ENCODE measurements at regions not wholly inside any gene's neighbourhood (a gene's known extent, or its start where the extent isn't known, plus 50 kb on each side); places are given as distances from the start of the nearest gene placed in this dataset.

DNA sequence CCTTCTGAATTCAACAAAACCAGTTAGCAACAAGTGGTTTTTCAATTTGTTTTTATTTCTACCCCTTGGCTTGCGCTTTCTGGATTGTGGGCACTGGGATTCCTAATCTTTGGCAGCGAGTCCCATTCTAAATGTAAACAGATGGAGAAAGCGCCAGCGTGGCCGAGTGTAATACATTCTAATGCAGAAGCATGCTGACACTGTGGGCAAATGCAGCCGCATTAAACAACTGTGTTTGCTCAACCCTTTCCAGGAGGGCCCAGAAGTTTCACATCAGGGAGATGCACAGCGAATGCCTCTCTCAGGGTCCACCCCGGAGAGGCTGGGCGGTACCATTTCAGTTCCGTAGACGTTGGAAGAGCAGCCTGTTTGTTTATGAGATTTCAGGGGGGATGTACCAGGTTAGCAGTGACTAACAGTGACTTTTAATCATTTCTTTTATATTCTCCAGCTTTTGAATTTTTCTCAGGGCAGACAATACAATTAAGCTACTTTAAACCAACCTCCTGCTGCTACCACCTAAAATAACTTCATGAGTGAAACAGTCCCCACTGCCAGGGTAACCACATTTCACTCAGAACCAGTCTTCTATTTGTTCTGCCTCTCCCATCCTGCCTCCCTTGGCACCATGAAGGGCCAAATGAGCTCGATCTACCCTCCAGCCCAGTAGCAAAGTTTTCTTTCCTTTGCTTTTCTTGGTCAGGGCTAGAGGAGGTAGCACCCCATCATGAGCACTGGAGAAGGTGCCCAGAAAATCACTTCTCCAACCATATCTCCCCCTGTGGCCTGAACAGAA lies 164.2 kb upstream of the ITGB1 start (continued):
- TF ChIP-seq SMC3 (IDR thresholded peaks at IDR 0.05; ENCODE audit: low read depth, low read length) (no peak), RAD21 (IDR thresholded peaks at IDR 0.05; ENCODE audit: low read length) (no peak)

DNA sequence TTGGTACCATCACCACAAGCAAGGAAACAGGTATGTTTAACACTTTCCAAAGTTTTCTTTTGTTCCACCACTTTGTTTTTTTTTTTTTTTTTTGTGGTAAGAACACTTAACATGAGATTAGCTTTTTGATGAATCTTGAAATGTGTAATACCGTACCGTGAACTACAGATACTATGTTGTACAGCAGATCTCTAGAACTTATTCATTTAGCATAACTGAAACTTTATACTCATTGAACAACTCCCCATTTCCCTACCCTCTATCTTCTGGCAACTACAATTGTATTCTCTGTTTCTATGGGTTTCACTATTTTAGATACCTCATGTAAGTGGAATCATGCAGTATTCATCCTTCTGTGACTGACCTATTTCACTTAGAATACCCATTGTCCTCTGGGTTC lies 162.7 kb upstream of the ITGB1 start:
- TF ChIP-seq RAD21 (IDR thresholded peaks at IDR 0.05; ENCODE audit: low read length) (no peak), POLR2A (IDR thresholded peaks at IDR 0.05; ENCODE audit: low read depth, low read length) (no peak), MAFK (IDR thresholded peaks at IDR 0.05; ENCODE audit: low read depth, low read length) (no peak), BHLHE40 (IDR thresholded peaks at IDR 0.05; ENCODE audit: low read depth, low read length) (no peak), CEBPB (IDR thresholded peaks at IDR 0.05; ENCODE audit: low read depth, low read length) (no peak), MAZ (IDR thresholded peaks at IDR 0.05; ENCODE audit: borderline replicate concordance, low read depth, low read length) (no peak), CHD1 (IDR thresholded peaks at IDR 0.05; ENCODE audit: low read depth, low read length) (no peak), ELK1 (IDR thresholded peaks at IDR 0.05; ENCODE audit: borderline replicate concordance, low read depth, low read length) (no peak), RCOR1 (IDR thresholded peaks at IDR 0.05; ENCODE audit: insufficient replicate concordance, low read length) (no peak), SMC3 (IDR thresholded peaks at IDR 0.05; ENCODE audit: low read depth, low read length) (no peak), FOS (IDR thresholded peaks at IDR 0.05; ENCODE audit: low read depth, low read length) (no peak)
- TF ChIP-seq, protein P1, sequence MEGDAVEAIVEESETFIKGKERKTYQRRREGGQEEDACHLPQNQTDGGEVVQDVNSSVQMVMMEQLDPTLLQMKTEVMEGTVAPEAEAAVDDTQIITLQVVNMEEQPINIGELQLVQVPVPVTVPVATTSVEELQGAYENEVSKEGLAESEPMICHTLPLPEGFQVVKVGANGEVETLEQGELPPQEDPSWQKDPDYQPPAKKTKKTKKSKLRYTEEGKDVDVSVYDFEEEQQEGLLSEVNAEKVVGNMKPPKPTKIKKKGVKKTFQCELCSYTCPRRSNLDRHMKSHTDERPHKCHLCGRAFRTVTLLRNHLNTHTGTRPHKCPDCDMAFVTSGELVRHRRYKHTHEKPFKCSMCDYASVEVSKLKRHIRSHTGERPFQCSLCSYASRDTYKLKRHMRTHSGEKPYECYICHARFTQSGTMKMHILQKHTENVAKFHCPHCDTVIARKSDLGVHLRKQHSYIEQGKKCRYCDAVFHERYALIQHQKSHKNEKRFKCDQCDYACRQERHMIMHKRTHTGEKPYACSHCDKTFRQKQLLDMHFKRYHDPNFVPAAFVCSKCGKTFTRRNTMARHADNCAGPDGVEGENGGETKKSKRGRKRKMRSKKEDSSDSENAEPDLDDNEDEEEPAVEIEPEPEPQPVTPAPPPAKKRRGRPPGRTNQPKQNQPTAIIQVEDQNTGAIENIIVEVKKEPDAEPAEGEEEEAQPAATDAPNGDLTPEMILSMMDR (conservative IDR thresholded peaks at IDR 0.05; ENCODE audit: low read depth, low read length), result no peak
- TF ChIP-seq, protein P2, sequence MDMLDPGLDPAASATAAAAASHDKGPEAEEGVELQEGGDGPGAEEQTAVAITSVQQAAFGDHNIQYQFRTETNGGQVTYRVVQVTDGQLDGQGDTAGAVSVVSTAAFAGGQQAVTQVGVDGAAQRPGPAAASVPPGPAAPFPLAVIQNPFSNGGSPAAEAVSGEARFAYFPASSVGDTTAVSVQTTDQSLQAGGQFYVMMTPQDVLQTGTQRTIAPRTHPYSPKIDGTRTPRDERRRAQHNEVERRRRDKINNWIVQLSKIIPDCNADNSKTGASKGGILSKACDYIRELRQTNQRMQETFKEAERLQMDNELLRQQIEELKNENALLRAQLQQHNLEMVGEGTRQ (IDR thresholded peaks at IDR 0.05; ENCODE audit: low read depth, low read length), result no peak
- H3K79me1 ChIP-seq (ENCODE audit: low read depth in 1 of 2, low read length in 2 of 2), result no peaks in the 10 kb centered on the region; a peak in 1 of 4 replicates
- H3K14ac ChIP-seq (replicated peaks; ENCODE audit: low read depth, low read length), result no peak overlapping the region
- H2BK15ac ChIP-seq (ENCODE audit: low read depth, low read length), result no peak overlapping the region; the same call in 2 of the 3 replicates
- H2AK5ac ChIP-seq (ENCODE audit: low read depth, low read length), result no peak overlapping the region
- no peak overlapping the region for H3K9ac ChIP-seq (ENCODE audit: low read depth, low read length)
- H4K20me1 ChIP-seq (ENCODE audit: insufficient read depth, low read length), result no peaks in the 10 kb centered on the region
- H2BK20ac ChIP-seq (ENCODE audit: low read depth, low read length), result no peak overlapping the region
- H4K5ac ChIP-seq (ENCODE audit: low read depth, low read length), result no peak overlapping the region
- H3K4ac ChIP-seq (ENCODE audit: low read depth, low read length), result no peak overlapping the region
- in situ Hi-C loops (cut with MboI; ENCODE audit: low sequenced_read_pairs) (loop anchor here (10.0 kb wide), 1 partner anchor 106 kb away; no protein-coding TSS in a partner anchor), dilution Hi-C loops (cut with HindIII; ENCODE audit: low sequenced_read_pairs, unreplicated experiment) (no loop called here), intact Hi-C loops (cut with micrococcal nuclease) (loop anchor here (10.0 kb wide), 1 partner anchor 326 kb away; no protein-coding TSS in a partner anchor)
- no peaks in the 10 kb centered on the region for H3K27me3 ChIP-seq (ENCODE audit: control insufficient read depth, insufficient read depth, low read length)
- no peak overlapping the region for H3K56ac ChIP-seq (ENCODE audit: extremely low read depth, insufficient read depth, low read length)
- H3K4me2 ChIP-seq (ENCODE audit: low read depth, low read length), result no peak overlapping the region
- no peak overlapping the region for H3K23ac ChIP-seq (ENCODE audit: low read depth, low read length)
- peaks cover 10% of the 10 kb centered on the region for H3K9me1 ChIP-seq (ENCODE audit: insufficient read depth, low read length)
- H3K4me1 ChIP-seq (ENCODE audit: control insufficient read depth, insufficient read depth, low read length), result peaks cover 19% of the 10 kb centered on the region
- ChIA-PET CTCF (no interaction called here), POLR2A (ENCODE audit: unreplicated experiment) (no interaction called here)
- H3K36me3 ChIP-seq (ENCODE audit: control insufficient read depth, insufficient read depth, low read length), result no peaks in the 10 kb centered on the region
- no peaks in the 10 kb centered on the region for H3K9me3 ChIP-seq (ENCODE audit: control insufficient read depth, insufficient read depth, low read length)
- H3K27ac ChIP-seq (ENCODE audit: insufficient read depth, low read length), result no peak overlapping the region
- no peak overlapping the region for H4K91ac ChIP-seq (ENCODE audit: insufficient read depth, low read depth, low read length)
- BruUV-seq (replicated peaks), result no TSS peak
- no peak overlapping the region for H3K4me3 ChIP-seq (ENCODE audit: insufficient read depth, low read depth, low read length)
- H2AFZ ChIP-seq (replicated peaks; ENCODE audit: low read length, poor library complexity), result no peak overlapping the region
- H3K18ac ChIP-seq (ENCODE audit: low read depth, low read length), result no peak overlapping the region
- no CpG with 5 or more reads among the region's 2 CpGs for WGBS, 2 experiments (ENCODE audit: extremely low coverage in 2 of 2, insufficient read length in 1 of 2)
- no peak overlapping the region for H4K8ac ChIP-seq (ENCODE audit: low read depth in 2 of 2, low read length in 2 of 2)
- H2BK120ac ChIP-seq (ENCODE audit: low read depth, low read length), result no peak overlapping the region
- no peak for DNase-seq
- H2BK5ac ChIP-seq (ENCODE audit: low read depth, low read length, poor library complexity, severe bottlenecking), result no peak overlapping the region
- no peak overlapping the region for H2AK9ac ChIP-seq (replicated peaks; ENCODE audit: low read depth, low read length, poor library complexity)
- no peak for ATAC-seq (ENCODE audit: low read depth)
